ENCODE measurements at regions not wholly inside any gene's neighbourhood (a gene's known extent, or its start where the extent isn't known, plus 50 kb on each side); places are given as distances from the start of the nearest gene placed in this dataset.

DNA sequence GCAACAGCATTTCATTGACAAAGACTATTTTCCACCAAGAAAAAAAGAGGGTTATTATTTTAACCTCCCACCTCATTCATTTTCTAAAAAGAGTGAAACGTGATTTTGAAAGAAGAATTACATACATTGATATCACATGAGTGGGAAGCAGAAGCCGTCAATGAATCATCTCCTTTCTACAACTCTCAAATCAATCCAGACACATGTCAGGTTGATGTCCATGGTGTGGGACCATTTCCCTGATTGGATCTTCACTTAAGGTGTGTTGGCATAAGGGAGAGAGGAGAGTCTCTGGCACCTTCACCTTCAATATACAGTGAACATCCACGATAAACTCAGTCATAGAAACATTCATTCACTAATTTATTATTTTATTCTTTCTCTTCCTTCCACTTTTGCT lies 1095.1 kb downstream of the BCL11B start:
- intact Hi-C loops (cut with DNase I; ENCODE audit: low total_unique reads): no loop called here

DNA sequence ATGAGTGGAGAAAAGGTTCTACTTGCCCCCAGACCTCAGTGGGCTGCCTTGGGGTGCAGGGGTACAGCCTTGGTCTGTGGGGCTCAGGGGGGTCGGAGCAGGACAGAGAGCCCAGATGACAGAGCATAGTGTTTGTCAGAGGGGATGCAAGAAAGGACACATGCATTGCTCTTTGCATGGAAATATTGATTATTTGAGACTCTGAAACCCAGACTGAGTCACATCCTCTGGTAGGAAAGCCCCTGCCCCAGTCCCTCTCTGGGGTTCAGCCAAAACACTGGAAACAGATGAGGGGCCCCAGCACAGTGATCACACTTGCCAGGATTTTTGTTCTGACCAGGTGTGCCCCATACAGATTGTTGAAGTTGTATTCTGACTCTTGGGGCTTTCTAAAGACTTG lies 1094.4 kb downstream of the BCL11B start:
- no peaks in the 10 kb centered on the region for H3K9me3 ChIP-seq
- no peaks in the 10 kb centered on the region for H3K4me1 ChIP-seq
- no peak for DNase-seq (ENCODE audit: low spot score in 2 of 2)
- no peaks in the 10 kb centered on the region for H3K27me3 ChIP-seq
- no peaks in the 10 kb centered on the region for H3K36me3 ChIP-seq
- H3K27ac ChIP-seq: no peak overlapping the region
- H3K4me3 ChIP-seq: no peak overlapping the region
- intact Hi-C loops (cut with DNase I; ENCODE audit: low total_unique reads): no loop called here
- TF ChIP-seq POLR2A (IDR thresholded peaks at IDR 0.05): no peak
- TF ChIP-seq, protein P1, sequence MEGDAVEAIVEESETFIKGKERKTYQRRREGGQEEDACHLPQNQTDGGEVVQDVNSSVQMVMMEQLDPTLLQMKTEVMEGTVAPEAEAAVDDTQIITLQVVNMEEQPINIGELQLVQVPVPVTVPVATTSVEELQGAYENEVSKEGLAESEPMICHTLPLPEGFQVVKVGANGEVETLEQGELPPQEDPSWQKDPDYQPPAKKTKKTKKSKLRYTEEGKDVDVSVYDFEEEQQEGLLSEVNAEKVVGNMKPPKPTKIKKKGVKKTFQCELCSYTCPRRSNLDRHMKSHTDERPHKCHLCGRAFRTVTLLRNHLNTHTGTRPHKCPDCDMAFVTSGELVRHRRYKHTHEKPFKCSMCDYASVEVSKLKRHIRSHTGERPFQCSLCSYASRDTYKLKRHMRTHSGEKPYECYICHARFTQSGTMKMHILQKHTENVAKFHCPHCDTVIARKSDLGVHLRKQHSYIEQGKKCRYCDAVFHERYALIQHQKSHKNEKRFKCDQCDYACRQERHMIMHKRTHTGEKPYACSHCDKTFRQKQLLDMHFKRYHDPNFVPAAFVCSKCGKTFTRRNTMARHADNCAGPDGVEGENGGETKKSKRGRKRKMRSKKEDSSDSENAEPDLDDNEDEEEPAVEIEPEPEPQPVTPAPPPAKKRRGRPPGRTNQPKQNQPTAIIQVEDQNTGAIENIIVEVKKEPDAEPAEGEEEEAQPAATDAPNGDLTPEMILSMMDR (IDR thresholded peaks at IDR 0.05): no peak
- TF ChIP-seq POLR2AphosphoS5 (IDR thresholded peaks at IDR 0.05): no peak

More for the DNA sequence above, 1095.1 kb downstream of the BCL11B start:
- Histone ChIP-seq H3K27me3 (no peaks in the 10 kb centered on the region), H3K27ac (no peak overlapping the region), H3K4me1 (no peaks in the 10 kb centered on the region), H3K9me3 (no peaks in the 10 kb centered on the region), H3K36me3 (no peaks in the 10 kb centered on the region), H3K4me3 (no peak overlapping the region)
- TF ChIP-seq, protein P1 (IDR thresholded peaks at IDR 0.05): no peak
- TF ChIP-seq POLR2AphosphoS5 (IDR thresholded peaks at IDR 0.05) (no peak), POLR2A (IDR thresholded peaks at IDR 0.05) (no peak)
- DNase-seq (ENCODE audit: low spot score in 2 of 2): no peak

GRCh38 chr14:98181241-98181640 lies 1090.8 kb downstream of the BCL11B start:
- H3K27me3 ChIP-seq: peaks cover 0 to 4% of the 10 kb centered on the region in 2 donors
- intact Hi-C loops (cut with DNase I; ENCODE audit: low total_unique reads): no loop called here
- DNase-seq (ENCODE audit: low spot score in 2 of 2): no peak
- H3K27ac ChIP-seq: no peak overlapping the region
- no peaks in the 10 kb centered on the region for H3K4me1 ChIP-seq
- no peak overlapping the region for H3K4me3 ChIP-seq
- H3K9me3 ChIP-seq: no peaks in the 10 kb centered on the region
- no peaks in the 10 kb centered on the region for H3K36me3 ChIP-seq
- no peak for TF ChIP-seq POLR2AphosphoS5 (IDR thresholded peaks at IDR 0.05)
- no peak for TF ChIP-seq POLR2A (IDR thresholded peaks at IDR 0.05)
- TF ChIP-seq, protein P1 (IDR thresholded peaks at IDR 0.05): no peak

DNA sequence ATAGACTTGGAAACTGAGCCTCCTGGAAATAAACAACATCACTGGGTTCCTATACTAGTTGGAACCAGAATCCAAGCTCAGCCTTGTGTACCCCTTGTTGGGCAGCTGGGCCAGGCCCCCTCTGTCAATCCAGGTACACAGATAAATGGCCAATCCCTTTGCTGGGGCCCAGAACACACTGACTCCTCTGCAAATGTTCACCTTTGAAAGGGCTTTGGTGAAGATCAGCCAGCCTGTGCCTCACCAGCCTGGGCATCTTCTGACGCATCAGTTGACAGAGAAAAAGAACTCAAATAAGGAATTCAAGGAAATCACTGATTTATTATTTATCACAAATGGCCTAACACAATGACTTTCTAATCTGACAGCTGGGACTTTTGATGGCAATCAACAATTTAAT lies 1090.2 kb downstream of the BCL11B start:
- no peaks in the 10 kb centered on the region for H3K9me3 ChIP-seq
- H3K4me3 ChIP-seq: no peak overlapping the region
- intact Hi-C loops (cut with DNase I; ENCODE audit: low total_unique reads): no loop called here
- H3K4me1 ChIP-seq: no peaks in the 10 kb centered on the region
- TF ChIP-seq POLR2A (IDR thresholded peaks at IDR 0.05) (no peak), POLR2AphosphoS5 (IDR thresholded peaks at IDR 0.05) (no peak)
- TF ChIP-seq, protein P1 (IDR thresholded peaks at IDR 0.05): no peak
- no peak for DNase-seq (ENCODE audit: low spot score in 2 of 2)
- H3K27me3 ChIP-seq: peaks cover 0 to 4% of the 10 kb centered on the region in 2 donors
- no peak overlapping the region for H3K27ac ChIP-seq
- no peaks in the 10 kb centered on the region for H3K36me3 ChIP-seq

DNA sequence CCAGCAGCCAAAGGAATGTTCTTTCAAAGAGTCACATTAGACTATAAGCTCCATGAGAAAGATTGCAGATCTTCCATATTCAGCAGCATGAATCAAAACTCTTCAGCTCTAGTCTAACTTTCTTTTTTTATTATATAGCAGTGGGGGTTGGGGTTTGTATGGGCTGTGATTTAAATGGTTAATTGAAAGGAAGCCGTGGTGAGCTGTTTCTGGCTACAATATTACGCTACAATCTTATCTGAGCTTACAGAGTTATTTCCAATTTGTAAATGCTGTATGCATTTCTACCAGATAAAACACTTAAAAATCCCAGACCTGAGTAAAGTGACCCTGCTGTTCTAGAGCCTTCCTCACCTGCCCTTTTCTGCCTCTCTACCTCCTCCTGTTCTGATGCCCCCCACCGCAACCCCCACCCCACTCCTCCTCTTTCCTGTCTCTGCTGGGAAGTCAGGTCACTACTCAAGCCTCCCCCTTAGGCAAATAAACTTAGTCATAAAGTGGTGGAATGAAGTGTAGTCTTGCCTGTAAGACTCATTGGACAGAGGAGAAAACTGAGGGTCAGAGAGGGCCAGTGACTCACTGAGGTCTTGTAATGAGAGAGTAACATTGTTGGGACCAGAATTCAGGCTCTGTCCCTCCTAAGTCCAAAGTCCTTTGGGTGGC lies 1089.5 kb downstream of the BCL11B start:
- Histone ChIP-seq H3K27me3 (peaks cover 0 to 4% of the 10 kb centered on the region in 2 donors), H3K4me3 (no peak overlapping the region), H3K4me1 (no peaks in the 10 kb centered on the region), H3K36me3 (no peaks in the 10 kb centered on the region), H3K9me3 (no peaks in the 10 kb centered on the region), H3K27ac (no peak overlapping the region)
- TF ChIP-seq POLR2AphosphoS5 (IDR thresholded peaks at IDR 0.05) (no peak), POLR2A (IDR thresholded peaks at IDR 0.05) (no peak)
- TF ChIP-seq, protein P1 (IDR thresholded peaks at IDR 0.05): no peak
- no peak for DNase-seq (ENCODE audit: low spot score in 2 of 2)
- intact Hi-C loops (cut with DNase I; ENCODE audit: low total_unique reads): no loop called here

All from breast epithelium (tissue), 4 donors.